Forelimb muscle (tissue), 1 donor: ENCODE measurements at regions not wholly inside any gene's neighbourhood (a gene's known extent, or its start where the extent isn't known, plus 50 kb on each side); places are given as distances from the start of the nearest gene placed in this dataset.
"Not testable (repeated sequence)": the region's sequence is repeated elsewhere in the genome, so short reads cannot be mapped to it uniquely, and the experiment has no call there.

Source experiments
- DNase-seq: peaks from one replicate; pipeline ENCODE4 v3.0.0-alpha.2; 2013; ENCODE audit warnings: low read depth

DNA sequence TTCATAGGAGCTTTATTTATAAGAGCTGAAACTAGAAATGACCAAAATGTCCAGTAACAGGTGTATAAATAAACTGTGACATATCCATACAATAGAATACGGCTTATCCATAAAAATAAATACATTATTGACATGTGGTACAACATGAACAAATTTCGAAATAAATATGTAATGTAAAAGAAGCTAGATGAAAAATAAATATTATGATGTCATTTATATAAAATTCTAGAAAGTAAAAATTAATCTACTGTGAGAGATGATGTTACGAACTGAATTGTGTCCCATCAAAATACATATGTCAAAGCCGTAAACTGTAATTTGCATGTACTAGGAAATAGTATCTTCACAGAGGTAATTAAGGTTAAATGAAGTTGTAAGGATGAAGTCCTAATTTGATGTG is 1104.9 kb downstream of the NSUN3 start:
- no peak for DNase-seq

DNA sequence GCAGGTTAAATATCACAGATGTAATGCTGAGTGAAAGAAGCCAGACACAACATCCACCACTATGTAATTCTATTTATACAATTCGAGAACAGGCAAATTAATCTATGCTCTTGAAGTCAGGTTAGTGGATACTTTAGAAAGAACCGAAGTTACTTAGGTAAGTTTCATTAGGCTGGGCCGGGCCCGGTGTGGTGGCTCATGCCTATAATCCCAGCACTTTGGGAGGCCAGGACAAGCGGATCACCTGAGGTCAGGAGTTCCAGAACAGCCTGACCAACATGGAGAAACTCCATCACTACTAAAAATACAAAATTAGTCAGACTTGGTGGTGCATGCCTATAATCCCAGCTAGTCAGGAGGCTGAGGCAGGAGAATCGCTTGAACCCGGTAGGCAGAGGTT is 1105.7 kb downstream of the NSUN3 start:
- DNase-seq: no peak

DNA sequence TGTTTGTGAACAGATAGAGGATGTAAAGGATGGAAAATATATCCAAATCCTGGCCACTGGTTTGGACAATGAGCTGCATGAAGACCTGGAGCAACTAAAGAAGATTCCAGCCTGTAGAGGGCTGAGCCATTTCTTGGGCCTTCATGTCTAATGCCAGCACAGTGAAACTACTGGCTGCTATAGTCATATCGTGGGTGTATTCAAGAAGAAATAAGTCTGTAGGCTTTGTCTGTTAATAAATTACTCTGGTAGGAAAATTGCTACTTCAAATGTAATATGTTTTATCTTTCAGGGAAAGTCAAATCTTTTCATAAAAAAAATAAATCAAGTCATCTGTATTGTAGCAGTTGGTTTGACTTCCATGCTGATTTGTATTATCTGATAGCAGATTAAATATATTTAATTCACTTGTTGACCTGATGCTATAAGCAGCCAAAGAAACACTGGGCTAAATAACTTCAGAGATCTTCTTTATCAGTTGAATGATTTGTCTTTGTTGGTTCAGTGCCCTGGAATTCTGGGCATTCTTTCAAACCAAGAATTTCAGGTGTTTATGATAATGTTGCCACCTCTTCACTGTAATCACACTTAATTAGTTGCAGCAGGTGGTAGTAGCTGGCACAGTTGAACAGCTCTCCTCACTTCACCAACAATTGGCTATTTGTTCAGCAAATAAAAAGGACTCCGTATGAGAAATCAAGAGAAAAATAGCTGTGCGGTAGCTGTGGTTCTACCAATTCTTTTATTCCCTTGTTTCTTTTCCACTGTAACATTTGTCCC is 1109.5 kb downstream of the NSUN3 start:
- DNase-seq: no peak

DNA sequence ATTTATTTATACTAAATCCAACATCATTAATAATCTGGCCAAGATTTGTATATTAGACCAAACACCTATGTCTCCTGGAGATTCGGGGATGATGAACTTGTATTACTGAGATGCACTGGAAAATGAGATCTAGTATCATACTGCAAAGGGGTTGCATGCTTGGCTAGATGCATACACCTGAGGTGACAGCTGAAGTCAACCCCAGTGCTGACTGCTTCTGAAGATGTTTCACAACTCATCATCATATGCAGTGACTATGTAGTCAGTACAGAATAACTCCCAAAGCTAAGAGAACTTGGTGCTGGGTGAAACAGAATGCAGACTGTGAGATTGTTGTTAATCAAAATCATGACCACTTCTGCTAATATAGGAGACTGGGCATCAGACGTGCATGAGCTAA is 1114.2 kb downstream of the NSUN3 start:
- no peak for DNase-seq

DNA sequence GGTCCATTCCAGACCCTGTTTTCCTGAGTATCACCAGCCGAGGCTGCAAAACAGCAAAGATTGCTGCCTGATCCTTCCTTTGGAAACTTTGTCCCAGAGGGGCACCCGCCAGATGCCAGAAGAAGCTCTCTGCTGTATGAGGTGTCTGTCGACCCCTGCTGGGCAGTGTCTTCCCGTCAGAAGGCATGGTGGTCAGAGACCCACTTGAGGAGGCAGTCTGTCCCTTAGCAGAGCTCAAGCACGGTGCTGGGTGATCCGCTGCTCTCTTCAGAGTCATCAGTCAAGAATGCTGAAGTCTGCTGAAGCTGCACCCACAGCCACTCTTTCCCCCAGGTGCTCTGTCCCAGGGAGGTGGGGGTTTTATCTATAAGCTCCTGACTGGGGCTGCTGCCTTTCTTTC is 1121.2 kb downstream of the NSUN3 start:
- DNase-seq: no peak

DNA sequence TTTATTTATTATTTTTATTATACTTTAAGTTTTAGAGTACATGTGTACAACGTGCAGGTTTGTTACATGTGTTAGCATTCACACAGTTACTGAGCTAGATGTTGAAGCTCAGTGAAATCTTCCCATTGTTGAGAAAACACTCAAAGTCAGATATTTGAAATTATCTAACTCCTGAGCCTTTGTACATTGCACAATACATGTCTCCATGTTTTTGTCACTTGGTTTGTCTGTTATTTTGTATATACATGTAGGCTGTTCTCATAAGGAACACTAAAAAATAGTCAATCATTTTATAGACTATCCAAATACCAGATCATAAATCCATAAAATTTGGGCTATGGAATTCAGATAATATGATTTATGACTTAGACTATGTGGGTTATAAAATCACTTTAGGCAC is 1126.5 kb downstream of the NSUN3 start:
- DNase-seq: no peak

DNA sequence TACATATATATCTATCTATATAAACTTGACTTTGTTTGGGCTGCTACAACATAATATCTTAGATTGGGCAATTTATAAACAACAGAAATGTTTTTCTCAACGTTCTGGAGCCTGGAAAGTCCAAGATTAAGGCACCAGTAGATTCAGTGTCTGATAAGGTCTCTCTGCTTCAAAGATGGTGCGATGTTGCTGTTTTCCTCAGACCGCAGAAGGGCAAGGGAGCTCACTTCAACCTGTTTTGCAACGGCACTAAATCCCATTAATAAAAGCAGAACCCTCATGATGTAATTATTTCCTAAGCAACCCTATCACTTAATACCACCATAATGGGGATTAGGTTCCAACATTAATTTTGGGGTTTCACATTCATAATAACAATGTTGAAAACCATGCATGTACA is 1134.8 kb downstream of the NSUN3 start:
- DNase-seq: no peak

DNA sequence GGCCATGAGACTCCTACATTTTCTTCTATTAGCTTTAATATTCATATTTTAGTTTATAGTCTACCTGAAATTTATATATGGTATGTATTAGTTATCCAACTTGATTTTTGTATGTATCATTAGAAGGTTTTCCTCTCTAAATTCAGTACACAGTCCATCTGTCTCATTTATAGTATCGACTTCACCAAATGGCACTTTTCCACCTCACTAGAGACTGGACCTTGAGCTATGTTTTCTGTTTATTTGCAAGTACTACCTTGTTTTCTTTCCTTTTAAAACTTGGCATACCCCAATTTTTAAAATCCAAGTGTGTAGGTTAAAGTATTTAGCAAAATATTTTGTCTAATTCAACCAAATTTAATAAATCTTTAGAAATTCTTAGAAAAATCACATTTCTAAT is 1137.5 kb downstream of the NSUN3 start:
- no peak for DNase-seq

DNA sequence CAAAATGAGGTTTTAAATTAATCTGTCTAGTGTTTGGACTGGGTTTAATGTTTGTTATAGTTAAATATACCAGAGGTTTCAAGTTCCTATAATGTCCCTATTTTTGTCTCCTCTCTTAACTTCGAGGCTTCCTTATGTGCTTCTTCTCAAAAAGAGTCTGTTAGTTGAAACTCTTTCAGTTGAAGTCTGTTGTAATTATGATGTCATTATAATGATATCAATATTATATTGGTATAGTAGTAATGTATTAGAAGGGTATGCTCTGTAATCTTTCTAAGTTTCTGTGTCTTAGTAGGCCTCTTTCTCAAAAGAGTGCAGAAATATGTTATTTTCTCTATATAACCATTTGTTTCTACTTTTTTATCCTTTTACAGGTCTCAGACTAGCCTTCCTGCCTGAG is 1148.0 kb downstream of the NSUN3 start:
- no peak for DNase-seq

DNA sequence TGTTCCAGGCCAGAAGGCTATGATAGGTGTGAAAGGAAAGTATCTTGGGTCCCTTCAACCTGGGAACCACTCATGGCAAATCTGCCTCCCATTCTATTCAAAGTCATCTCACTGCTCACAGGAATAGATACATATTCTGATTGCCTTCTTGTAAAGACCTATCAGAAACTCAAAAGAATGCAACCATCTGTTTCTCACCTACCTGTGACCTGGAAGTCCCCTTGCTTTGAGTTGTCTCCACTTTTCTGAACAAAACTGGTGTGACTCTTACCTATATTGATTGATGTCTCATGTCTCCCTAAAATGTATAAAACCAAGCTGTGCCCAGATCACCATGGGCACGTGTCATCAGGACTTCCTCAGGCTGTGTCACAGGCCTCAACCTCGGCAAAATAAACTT is 1149.3 kb downstream of the NSUN3 start:
- no peak for DNase-seq

DNA sequence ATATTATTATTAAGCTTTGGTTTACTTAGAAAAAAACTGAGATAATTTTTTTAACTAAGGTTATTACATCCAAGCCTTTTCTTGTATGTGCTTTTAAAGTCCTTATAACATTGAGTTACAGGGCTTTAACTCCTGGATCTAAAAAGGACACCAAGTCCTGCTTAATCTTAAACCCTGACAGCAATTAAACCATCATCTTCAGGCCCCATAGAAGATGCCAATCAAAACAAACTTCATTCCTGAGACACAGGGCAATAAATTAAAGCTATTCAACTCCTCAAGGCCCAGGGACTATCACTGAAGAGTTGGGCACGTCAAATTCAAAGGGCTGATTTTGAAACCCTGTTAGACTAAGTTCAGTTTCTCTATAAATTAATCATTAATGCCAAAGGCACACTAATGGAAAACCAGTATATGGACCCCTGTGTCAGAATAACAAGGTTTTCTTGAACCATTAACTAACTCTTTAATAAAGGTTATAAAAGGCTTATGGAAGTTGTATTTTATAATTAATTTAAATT is 1152.6 kb downstream of the NSUN3 start:
- no peak for DNase-seq

DNA sequence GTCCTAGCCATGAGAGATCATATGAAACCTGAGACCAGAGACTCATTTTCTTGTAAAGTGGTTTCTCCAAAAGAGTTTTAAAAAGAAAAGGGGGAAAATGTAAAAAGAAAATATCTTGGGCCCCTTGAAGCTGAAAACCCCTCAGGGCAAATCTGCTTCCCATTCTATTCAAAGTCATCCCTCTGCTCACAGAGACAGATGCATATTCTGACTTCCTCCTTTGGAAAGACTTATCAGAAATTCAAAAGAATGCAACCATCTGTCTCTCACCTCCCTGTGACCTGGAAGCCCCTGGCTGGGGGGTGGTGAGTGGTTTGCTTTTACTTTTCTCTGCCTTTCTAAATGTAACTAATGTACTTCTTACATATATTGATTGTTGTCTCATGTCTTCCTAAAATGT is 1154.8 kb downstream of the NSUN3 start:
- no peak for DNase-seq

DNA sequence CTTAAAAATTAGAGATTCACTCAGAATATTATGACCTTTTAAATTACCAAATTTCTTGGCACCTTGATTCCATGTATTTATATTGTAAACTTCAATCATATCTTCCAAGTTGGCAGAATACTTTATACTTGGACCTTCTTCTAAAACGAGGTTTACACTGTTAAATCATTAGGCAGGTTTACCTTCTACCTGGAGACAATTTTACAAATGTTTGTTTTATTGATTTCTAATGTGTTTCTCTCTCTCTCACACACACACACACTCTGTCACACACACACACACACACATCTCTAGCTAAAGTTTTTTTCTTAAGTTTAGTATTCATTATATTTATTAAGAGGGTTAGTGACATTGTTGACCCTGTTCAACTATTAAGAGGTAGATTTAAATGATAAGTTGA is 1155.6 kb downstream of the NSUN3 start:
- no peak for DNase-seq

DNA sequence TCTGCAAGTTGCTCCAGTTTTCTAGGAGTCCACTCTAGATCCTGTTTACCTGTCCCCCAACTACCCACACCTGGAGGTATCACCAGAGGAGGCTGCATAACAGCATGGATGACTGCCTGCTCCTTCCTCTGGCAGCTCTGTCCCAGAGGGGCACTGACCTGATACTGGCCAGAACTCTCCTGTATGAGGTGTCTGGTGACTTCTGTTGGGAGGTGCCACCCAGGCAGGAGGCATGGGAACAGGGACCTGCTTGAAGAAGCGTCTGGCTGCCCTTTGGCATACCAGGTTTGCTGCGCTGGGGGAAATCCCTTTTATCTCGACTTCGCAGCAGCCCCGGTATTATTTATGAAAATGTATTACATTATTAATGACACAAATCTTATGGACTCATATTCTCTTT is 1163.6 kb downstream of the NSUN3 start:
- no peak for DNase-seq

DNA sequence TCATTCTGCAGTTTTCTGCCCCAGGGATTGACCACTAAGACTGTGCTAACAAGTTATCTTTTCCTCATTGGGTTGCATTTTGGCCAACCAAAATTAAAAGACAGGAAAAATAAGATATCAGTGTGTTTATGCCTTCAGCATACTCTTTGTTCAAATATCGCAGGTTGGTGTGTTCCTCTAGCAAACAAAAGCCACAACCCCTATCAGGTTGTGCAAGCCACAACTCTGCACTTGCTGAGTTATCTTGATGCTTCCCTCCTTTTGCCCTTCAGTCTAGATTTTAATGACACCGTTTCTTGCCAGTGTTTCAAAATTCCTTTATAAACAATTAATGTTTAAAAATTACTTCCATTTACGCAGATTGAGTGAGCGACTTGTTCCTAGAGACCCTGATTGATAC is 1164.2 kb downstream of the NSUN3 start:
- no peak for DNase-seq

DNA sequence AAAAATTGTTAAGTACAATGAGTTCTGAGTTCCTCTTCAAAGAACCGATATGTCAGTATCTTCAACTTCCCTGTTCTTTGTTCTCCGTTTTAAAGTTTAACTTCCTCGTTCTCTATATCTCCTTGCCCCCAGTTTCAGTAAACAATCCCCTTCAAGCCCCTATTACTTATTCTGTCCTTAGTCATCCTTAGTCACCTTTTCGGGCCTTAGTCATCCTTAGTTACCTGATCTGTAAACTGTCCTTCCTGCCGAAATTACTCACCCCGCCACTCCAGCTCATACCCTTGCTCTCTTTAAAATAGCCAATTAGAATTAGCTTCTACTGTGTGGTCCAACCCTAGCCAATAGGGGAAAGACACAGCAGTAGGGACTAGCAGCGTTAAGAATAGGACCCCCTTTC is 1165.6 kb downstream of the NSUN3 start:
- no peak for DNase-seq

DNA sequence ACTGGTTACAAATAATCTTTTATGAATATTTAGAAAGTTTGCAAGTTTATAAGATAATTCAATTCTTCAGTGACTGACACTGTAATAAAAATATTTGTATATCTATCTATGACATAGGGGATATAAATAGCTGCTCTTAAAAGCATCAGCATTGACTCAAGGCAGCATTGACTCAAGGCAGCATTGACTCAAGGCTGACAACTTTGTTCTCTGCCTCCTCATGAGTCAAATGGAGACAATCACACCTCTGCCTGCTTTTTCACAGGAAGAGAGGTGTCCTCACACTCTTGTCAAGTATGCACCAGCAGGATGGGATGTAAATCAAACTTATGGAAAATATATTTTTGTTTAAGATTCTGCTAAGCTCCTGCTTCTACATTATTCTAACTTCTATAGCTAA is 1173.1 kb downstream of the NSUN3 start:
- no peak for DNase-seq

DNA sequence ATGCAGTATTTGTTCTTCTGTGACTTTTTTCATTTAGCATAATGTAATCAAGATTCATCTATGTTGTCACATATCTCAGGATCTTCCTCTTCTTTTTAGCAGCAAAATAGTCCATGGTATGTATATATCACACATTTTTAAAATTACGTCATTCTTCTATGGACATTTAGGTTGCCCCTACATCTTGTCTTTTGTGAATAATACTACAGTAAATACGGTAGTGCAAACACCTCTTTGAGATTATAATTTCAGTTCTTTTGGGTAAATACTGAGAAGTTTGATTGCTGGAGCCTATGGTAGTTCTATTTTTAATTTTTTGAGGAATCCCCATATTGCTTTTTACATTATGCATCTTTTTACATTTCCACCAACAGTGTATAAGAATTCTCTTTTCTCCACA is 1174.9 kb downstream of the NSUN3 start:
- DNase-seq: no peak

DNA sequence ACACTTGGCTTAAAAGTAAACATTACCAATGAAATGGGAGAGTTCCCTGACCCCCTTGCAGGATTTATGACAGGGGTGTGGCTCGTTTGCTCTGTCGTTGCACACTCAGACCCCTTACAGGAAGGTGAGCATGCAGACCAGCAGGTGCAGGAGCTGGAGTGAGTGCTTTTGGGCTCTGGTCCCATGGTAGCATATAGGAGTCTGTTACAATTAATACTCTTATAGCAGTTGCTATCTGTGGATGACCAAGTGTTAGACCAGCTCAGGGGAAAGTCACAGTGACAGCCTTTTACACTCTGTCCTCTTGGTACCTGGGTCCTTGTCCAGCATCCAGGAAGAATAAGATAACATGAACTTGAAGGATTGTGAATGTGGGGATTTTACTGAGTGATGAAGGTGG is 1177.5 kb downstream of the NSUN3 start:
- DNase-seq: no peak

DNA sequence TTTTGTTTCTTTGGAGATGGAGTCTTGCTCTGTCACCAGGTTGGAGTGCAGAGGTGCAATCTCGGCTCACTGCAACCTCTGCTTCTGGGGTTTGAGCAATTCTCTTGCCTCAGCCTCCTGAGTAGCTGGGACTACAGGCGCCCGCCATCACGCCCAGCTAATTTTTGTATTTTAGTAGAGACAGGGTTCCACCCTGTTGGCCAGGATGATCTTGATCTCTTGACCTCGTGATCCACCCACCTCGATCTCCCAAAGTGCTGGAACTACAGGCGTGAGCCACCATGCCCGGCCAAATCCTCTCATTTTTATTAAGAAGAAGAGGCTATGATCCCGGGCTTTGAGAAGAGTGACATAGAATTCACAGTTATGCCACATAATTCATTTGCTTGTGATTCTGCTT is 1178.4 kb downstream of the NSUN3 start:
- not testable (repeated sequence) for DNase-seq

DNA sequence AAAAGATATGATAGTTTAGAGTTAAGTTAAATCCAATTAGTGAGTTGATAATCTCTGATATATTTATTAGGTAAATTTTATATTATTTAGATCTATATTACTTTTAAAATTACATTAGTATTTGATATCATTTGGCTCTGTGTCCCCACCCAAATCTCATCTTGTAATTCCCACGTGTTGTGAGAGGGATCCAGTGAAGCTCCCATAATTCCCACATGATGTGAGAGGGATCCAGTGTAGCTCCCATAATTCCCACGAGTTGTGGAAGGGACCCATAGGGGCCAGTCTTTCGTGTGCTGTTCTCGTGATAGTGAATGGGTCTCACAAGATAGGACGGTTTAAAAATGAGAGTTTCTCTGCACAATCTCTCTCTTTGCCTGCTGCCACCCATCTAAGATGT is 1183.6 kb downstream of the NSUN3 start:
- DNase-seq: no peak

DNA sequence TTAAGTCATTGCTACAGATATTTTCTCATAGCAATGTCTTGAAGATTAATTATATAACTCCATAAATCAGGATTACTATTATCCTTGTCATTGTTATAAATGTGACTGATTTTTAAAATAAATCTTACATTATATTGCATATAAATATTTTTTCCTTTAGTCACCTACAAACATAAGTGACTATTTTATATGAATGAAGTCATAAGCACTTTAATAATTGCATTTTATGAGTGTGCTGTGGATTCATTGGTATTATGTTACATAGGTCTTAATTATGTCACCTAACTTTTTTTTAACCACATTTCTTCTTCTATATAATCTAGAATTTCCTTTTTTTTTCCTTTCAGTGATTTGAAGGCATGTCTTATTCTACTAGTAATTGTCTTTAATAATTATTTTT is 1191.2 kb downstream of the NSUN3 start:
- no peak for DNase-seq

DNA sequence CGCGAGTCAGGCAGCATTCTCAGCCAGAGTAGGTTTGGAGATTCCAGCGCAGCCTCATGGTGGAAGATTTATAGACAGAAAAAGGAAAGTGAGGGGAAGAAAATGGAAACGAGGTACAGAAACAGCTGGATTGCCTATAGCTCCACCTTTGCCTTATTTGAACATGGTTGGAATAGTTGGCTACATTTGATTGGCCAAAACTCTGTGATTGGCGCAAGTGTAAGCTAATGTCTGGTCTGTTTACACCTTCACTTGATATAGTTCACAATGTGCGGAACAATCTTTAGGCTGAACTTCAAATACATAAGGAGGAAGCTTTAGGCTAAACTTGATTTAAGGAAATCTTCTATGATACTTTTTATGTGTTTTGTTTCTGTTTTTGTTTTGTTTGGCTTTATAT is 1191.9 kb downstream of the NSUN3 start:
- no peak for DNase-seq

DNA sequence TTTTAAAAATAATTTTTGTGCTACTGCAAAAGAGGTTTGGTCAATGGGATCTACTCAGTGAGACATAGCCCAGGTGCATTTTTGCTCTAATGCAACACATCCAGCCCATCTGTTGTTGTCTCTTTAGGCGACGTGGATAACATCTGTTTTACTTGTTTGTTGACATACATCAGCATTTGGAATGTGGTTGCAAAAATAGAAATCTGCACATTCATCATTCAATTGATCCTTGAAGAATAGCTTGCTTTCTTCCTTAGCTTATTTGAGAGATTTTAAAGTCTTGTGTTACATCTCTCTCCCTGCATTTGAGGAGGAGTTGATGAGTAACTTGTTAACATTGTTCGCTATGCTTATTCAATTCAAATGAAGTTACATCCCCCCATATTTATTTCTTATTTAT is 1202.3 kb downstream of the NSUN3 start:
- DNase-seq: no peak
